GM19023 (cell line): ENCODE measurements at regions not wholly inside any gene's neighbourhood (a gene's known extent, or its start where the extent isn't known, plus 50 kb on each side); places are given as distances from the start of the nearest gene placed in this dataset.

Experiments
- ATAC-seq: cut with Tn5 transposase; IDR thresholded peaks from one replicate; pipeline ENCODE4 v1.9.1; 2021; ENCODE audit warnings: mild to moderate bottlenecking, moderate library complexity; ENCODE audit not compliant: unreplicated experiment

GRCh38 chr16:85395913-85396878 is 216.9 kb upstream of the GSE1 start:
- ATAC-seq: no peak

- no peak for ATAC-seq
Measured at GRCh38 chr16:85396879-85397871, 215.9 kb upstream of the GSE1 start.

GRCh38 chr16:85398050-85398451 is 215.1 kb upstream of the GSE1 start:
- ATAC-seq: no peak

DNA sequence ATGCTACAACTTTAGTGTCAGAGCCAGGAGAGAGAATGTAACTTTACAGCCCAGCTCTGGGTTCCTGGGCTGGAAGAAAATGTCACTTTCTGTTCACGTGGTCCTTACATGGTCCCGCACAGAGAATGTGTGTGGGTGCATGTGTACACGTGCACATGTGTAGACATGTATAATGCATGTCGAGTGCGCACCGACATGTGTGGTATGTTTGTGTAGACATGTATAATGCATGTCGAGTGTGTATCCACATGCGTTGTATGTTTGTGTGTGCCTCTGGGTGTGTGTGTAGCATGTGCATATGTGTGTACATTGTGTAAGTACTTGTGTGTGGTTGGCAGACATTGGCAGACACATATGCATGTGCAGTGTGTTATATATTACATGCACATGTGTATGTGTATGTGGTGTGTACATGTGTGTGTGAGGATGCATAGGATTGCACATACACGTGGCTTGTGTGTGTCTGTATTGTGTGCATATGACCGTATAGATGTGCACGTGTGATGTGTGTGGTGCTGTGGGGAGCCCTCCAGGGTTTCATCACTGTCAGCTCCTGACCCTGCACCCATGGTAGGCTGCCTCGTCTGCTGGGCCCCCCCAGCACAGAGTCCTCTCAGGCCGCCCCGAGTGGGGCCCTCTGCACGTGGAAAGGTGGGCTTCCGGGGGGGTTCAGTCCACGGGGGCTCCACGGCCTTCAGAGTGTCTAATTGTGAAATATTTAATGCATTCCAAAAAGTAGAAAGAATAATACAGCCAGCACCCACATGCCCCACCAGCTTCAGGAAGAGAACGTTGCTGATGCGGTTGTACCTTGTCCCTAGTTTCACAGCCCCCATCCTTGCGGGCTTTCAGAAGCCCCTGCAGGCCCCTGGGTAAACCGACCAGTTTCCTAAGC is 214.2 kb upstream of the GSE1 start:
- ATAC-seq: no peak

GRCh38 chr16:85399583-85400284 is 213.4 kb upstream of the GSE1 start:
- no peak for ATAC-seq

DNA sequence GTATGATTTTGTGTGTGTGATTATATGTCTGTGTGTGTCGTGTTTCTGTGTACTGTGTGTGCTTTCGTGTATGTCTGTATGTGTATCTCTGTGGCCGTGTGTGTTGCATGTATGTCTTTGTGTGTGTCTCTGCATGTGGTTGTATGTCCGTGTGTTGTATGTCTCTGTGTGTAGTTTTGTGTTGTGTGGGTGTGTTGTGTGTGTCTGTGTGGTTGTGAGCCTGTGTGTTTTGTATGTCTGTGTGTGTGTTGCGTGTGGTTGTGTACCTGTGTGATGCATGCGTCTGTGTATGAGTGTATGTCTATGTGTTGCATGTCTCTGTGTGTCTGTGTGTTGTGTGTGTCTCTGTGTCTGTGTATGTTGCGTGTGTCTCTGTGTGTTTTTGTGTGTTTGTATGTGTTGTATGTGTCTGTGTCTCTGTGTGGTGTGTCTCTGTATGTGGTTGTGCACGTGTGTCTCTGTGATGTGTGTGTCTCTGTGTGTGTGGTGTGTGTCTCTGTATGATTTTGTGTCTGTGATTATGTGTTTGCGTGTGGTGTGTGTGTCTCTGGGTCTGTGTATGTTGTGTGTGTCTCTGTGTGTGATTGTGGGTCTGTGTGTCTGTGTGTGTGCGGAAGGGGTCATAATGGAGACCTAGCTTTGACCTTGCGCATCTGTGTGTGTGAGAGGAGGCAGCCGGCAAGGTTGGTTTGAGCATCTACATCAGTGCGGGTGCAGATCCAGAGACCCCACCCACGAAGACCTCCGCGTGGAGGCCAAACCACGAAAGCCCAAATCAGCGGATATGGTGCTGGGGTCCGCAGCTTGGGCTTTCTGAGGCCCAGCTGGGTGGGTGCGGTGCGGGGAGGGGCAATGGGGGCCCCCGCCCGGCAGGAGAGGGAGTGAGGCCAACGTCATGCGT is 212.6 kb upstream of the GSE1 start:
- ATAC-seq: no peak

GRCh38 chr16:85401370-85401916 is 211.7 kb upstream of the GSE1 start:
- no peak for ATAC-seq

DNA sequence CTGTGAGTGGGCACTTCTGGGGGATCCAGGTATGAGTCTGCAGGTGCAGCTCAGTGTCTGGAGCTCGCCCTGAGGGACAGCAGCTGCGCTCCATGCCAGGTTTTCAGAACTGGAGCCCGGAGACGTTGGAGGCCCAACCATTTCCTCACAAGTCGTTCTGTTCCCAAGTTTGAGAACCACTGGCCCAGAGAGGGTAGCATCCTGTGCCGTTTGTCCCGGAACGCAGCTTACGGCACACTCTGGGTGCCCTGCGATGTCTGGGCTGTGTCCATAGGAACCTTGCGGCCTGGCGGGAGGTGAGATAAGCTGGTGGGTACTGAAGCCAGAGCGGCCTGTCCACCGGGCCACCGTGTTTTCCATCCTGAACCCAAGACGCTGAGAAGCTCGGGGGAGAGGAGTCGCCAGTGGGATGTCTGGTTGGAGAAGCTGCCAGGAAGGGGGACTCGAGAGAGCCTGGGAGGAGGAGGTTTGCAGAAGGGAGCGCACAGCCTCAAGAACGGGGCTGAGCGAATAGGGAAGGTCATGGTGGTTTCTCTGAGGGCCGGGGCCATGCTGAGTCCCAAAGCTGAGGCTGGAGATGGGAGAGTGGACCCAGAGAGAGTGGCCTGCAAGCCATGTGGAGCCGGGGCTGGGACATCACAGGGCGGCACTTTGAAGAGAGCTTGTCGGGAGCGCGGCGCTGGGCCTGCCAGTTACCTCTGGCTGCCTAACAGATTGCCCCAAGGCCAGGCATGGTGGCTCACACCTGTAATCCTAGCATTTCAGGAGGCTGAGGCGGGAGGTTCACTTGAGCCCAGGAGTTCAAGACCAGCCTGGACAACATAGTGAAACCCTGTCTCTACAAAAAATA is 211.0 kb upstream of the GSE1 start:
- ATAC-seq: no peak

DNA sequence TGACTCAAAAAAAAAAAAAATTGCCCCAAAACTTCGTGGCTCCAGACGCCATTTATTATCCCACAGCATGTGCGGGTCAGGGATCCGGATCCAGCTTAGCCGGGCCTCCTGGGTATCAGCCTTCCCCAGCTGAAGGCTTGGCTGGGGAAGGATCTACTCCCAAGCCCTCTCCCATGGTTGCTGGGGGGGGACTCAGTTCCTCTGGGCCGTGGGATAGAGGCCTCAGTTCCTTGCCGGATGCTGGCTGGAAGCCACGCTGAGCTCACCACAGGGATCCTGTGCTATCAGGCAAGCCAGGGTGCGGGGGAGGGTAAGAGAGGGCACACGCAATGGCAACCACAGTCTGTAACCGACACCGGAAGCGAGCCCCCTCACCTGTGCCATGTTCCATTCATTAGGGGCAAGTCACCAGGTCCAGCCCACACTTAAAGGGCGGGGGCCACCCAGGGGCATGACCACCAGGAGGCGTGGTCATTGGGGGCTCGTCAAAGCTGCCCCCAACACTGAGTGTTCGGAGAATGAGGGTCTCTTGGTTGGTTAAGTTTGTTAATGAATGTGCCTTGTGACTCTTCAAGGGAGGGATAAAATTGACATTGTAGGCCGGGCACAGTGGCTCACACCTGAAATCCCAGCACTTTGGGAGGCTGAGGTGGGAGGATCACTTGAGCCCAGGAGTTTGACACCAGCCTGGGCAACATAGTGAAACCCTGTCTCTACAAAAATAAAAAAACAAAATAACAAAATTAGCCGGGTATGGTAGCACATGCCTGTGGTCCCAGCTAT is 210.0 kb upstream of the GSE1 start:
- ATAC-seq: no peak

DNA sequence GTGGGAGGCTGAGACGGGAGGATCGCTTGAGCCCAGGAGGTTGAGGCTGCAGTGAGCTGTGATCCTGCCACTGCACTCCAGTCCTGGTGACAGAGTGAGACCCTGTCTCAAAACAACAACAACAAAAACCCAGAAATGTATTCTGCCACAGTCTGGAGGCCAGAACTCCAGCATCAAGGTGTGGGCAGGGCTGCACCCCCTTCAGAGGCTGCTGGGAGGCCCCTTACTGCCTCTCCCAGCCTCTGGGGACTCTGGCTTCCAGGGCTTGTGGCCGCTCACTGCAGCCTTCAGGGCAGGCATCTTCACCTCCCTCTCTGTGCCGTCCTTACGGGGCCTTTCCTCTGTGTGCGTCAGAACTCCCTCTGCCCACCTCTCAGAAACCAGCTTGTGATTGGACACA is 209.4 kb upstream of the GSE1 start:
- ATAC-seq: no peak

DNA sequence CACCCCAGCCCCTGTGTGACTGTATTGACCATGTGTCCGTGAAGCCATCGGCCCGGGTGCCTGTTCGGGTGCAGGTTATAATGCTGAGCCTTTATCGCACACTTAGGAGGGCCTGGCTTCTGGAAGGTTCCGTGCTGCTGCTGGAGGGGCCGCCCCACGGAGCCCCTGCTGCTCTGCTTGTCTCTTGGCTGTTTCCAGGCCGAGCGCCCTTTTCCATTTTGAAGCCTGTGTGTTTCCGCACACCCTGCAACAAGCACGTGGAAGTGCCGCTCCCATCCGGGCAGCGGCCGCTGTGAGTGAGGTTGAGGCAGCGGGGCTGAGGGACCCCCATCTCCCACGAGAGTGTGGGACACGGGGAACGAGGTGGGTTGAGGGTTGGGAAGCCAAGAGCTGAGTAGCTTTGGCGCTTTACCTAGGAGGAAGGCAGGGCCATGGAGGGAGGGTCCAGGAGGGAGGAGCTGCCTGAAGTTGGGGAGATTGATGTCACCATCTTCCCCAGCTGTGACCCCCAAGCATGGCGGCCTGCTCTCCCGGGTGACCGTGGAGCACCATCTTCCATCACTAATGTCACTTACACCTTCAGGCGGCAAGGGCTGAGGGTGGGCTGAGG is 200.1 kb upstream of the GSE1 start:
- ATAC-seq: no peak

GRCh38 chr16:85413691-85414663 is 199.1 kb upstream of the GSE1 start:
- no peak for ATAC-seq

GRCh38 chr16:85415196-85416090 is 197.7 kb upstream of the GSE1 start:
- no peak for ATAC-seq
